ENCODE measurements at regions not wholly inside any gene's neighbourhood (a gene's known extent, or its start where the extent isn't known, plus 50 kb on each side); places are given as distances from the start of the nearest gene placed in this dataset.

- Histone ChIP-seq H3K36me3 (ENCODE audit: insufficient read depth, low read length) (no peaks in the 10 kb centered on the region), H3K27ac (ENCODE audit: low read length) (no peak overlapping the region), H3K79me2 (ENCODE audit: insufficient read depth, low read length) (no peaks in the 10 kb centered on the region), H3K9me3 (ENCODE audit: insufficient read depth, low read length, severe bottlenecking) (no peaks in the 10 kb centered on the region), H3K9ac (ENCODE audit: low read depth, low read length) (no peak overlapping the region), H3K27me3 (ENCODE audit: insufficient read depth, low read length, poor library complexity) (peaks cover 12% of the 10 kb centered on the region), H3K4me3 (ENCODE audit: low read depth in 1 of 2, low read length in 2 of 2) (no peak overlapping the region), H4K20me1 (ENCODE audit: insufficient read depth, low read length) (no peaks in the 10 kb centered on the region; the same call in 1 of the 2 replicates), H3K4me2 (ENCODE audit: insufficient read depth, low read length) (no peak overlapping the region), H3K4me1 (ENCODE audit: insufficient read depth, low read length) (no peaks in the 10 kb centered on the region), H2AFZ (ENCODE audit: low read depth, low read length) (no peak overlapping the region)
- TF ChIP-seq CTCF (IDR thresholded peaks at IDR 0.05; ENCODE audit: borderline replicate concordance, extremely low read depth, low read length, poor library complexity, severe bottlenecking) (no peak), EZH2 (IDR thresholded peaks at IDR 0.05; ENCODE audit: borderline replicate concordance, low read depth, low read length, severe bottlenecking) (no peak)
- no peak for DNase-seq
- ATAC-seq (ENCODE audit: insufficient read depth, low read depth) = no peak
These were observed 127.2 kb upstream of the SLC25A48 start for GRCh38 chr5:135707302-135707701.

- Histone ChIP-seq H3K4me2 (ENCODE audit: insufficient read depth, low read length) (no peak overlapping the region), H3K4me1 (ENCODE audit: insufficient read depth, low read length) (no peaks in the 10 kb centered on the region), H2AFZ (ENCODE audit: low read depth, low read length) (no peak overlapping the region), H3K9me3 (ENCODE audit: insufficient read depth, low read length, severe bottlenecking) (no peaks in the 10 kb centered on the region), H3K27me3 (ENCODE audit: insufficient read depth, low read length, poor library complexity) (peaks cover 12% of the 10 kb centered on the region), H3K9ac (ENCODE audit: low read depth, low read length) (no peak overlapping the region), H3K4me3 (ENCODE audit: low read depth in 1 of 2, low read length in 2 of 2) (no peak overlapping the region), H4K20me1 (ENCODE audit: insufficient read depth, low read length) (no peaks in the 10 kb centered on the region; the same call in 1 of the 2 replicates), H3K27ac (ENCODE audit: low read length) (no peak overlapping the region), H3K79me2 (ENCODE audit: insufficient read depth, low read length) (no peaks in the 10 kb centered on the region), H3K36me3 (ENCODE audit: insufficient read depth, low read length) (no peaks in the 10 kb centered on the region)
- no peak for TF ChIP-seq CTCF (IDR thresholded peaks at IDR 0.05; ENCODE audit: borderline replicate concordance, extremely low read depth, low read length, poor library complexity, severe bottlenecking)
- no peak for TF ChIP-seq EZH2 (IDR thresholded peaks at IDR 0.05; ENCODE audit: borderline replicate concordance, low read depth, low read length, severe bottlenecking)
- DNase-seq (no peak), ATAC-seq (ENCODE audit: insufficient read depth, low read depth) (no peak)
These were observed 127.6 kb upstream of the SLC25A48 start for GRCh38 chr5:135706893-135707292.

- Histone ChIP-seq H3K4me3 (ENCODE audit: low read depth in 1 of 2, low read length in 2 of 2) (no peak overlapping the region), H3K9ac (ENCODE audit: low read depth, low read length) (no peak overlapping the region), H3K27me3 (ENCODE audit: insufficient read depth, low read length, poor library complexity) (peaks cover 12% of the 10 kb centered on the region), H4K20me1 (ENCODE audit: insufficient read depth, low read length) (no peaks in the 10 kb centered on the region; the same call in 1 of the 2 replicates), H3K79me2 (ENCODE audit: insufficient read depth, low read length) (no peaks in the 10 kb centered on the region), H3K9me3 (ENCODE audit: insufficient read depth, low read length, severe bottlenecking) (no peaks in the 10 kb centered on the region), H3K4me1 (ENCODE audit: insufficient read depth, low read length) (no peaks in the 10 kb centered on the region), H3K27ac (ENCODE audit: low read length) (no peak overlapping the region), H2AFZ (ENCODE audit: low read depth, low read length) (no peak overlapping the region), H3K4me2 (ENCODE audit: insufficient read depth, low read length) (no peak overlapping the region), H3K36me3 (ENCODE audit: insufficient read depth, low read length) (no peaks in the 10 kb centered on the region)
- ATAC-seq (ENCODE audit: insufficient read depth, low read depth) = no peak
- no peak for DNase-seq
- TF ChIP-seq EZH2 (IDR thresholded peaks at IDR 0.05; ENCODE audit: borderline replicate concordance, low read depth, low read length, severe bottlenecking) (no peak), CTCF (IDR thresholded peaks at IDR 0.05; ENCODE audit: borderline replicate concordance, extremely low read depth, low read length, poor library complexity, severe bottlenecking) (no peak)
These were observed 127.7 kb upstream of the CXCL14 start for GRCh38 chr5:135706474-135706873.

Data from DND-41 (cell line).